AG04450 (cell line): ENCODE measurements at regions not wholly inside any gene's neighbourhood (a gene's known extent, or its start where the extent isn't known, plus 50 kb on each side); places are given as distances from the start of the nearest gene placed in this dataset.

Experiments used
- CTCF ChIA-PET: fragments of 300-600, 350-600 bp; formaldehyde crosslinking; extraction: SDS; loops from one replicate; lab custom pipeline; 2022; ENCODE audit warnings: antibody characterized with exemption, inconsistent platforms; lab: Charles Lee
- POLR2A ChIA-PET: fragments of 350-600 bp; formaldehyde crosslinking; extraction: SDS; loops from one replicate; lab custom pipeline; 2021; ENCODE audit warnings: antibody characterized with exemption, inconsistent platforms; lab: Yijun Ruan, JAX
- DNase-seq: peaks from one replicate; pipeline ENCODE4 v3.0.0-alpha.2; 2011; ENCODE audit warnings: low read depth, low spot score
- H3K27ac ChIP-seq: one replicate; pipeline ENCODE4 v1.5.1; 2012; ENCODE audit warnings: low read depth, low read length, control low read depth
- H3K27me3 ChIP-seq: one replicate; pipeline ENCODE4 v1.6.0; 2012; ENCODE audit warnings: low read length; ENCODE audit not compliant: control insufficient read depth, insufficient read depth
- H3K4me3 ChIP-seq: 2 replicates; pipeline ENCODE4 v1.5.1; 2011; ENCODE audit warnings: mild to moderate bottlenecking, low read depth, low read length, control low read depth
- H3K9me3 ChIP-seq: 2 replicates; pipeline ENCODE4 v1.5.1; 2012; ENCODE audit warnings: low read length; ENCODE audit not compliant: control insufficient read depth, insufficient read depth
- CTCF ChIP-seq: IDR thresholded peaks from 2 replicates; pipeline ENCODE4 v1.5.1; 2011; ENCODE audit warnings: low read depth, low read length, control low read depth, inconsistent platforms

DNA sequence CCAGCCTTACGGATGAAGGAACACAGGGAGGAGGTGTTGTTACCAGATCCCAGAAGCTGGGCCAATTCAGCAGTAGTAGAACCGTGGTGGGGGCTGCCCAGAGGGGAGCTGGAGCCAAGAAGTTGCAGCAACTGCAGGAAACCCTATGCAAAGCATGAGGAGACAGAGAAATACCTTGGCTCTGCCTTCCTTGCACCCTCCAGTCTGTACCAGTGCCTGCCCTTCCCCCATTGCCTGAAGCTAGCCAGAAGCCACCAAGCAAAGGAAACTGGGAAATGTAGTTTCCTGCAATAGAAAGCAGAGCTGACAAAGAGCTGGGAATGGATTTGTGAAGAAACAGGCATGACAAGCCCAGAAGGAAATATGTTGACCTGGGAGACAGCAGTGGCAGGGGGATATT, 108.7 kb upstream of the FUNDC1 start:
- CTCF ChIA-PET: no interaction called here
- Histone ChIP-seq H3K27ac (no peak overlapping the region), H3K4me3 (no peak overlapping the region), H3K27me3 (no peaks in the 10 kb centered on the region), H3K9me3 (no peaks in the 10 kb centered on the region)
- no peak for TF ChIP-seq CTCF
- no peak for DNase-seq
- POLR2A ChIA-PET: no interaction called here

DNA sequence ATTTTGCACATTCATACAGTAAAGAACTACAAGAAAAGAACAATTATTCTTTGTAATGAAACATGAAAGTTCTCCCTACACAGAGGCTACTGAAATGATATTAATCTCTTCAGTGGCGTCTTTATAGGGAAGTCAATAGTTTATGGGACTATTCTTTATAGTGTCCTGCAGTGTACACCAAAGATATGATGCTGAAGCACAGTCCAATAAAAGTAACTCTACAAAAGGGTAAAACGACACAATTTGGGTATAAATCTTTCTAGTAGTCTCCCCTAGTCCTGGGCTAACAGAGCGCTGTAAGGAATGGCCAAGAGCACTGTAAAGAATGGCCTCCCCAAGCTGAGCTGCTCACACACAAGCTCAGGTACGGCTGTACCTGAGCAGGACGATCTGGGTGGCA, 101.1 kb upstream of the FUNDC1 start:
- Histone ChIP-seq H3K27ac (no peak overlapping the region), H3K9me3 (no peaks in the 10 kb centered on the region), H3K27me3 (no peaks in the 10 kb centered on the region), H3K4me3 (no peak overlapping the region)
- no peak for DNase-seq
- POLR2A ChIA-PET: no interaction called here
- CTCF ChIA-PET: no interaction called here
- no peak for TF ChIP-seq CTCF

GRCh38 chrX:44637282-44637681, 94.6 kb upstream of the FUNDC1 start:
- no peak overlapping the region for H3K27ac ChIP-seq
- DNase-seq: no peak
- no peaks in the 10 kb centered on the region for H3K27me3 ChIP-seq
- H3K4me3 ChIP-seq: no peak overlapping the region
- POLR2A ChIA-PET: no interaction called here
- CTCF ChIA-PET: no interaction called here
- no peak for TF ChIP-seq CTCF
- no peaks in the 10 kb centered on the region for H3K9me3 ChIP-seq

GRCh38 chrX:44621078-44621477, 78.4 kb upstream of the FUNDC1 start:
- no peak for DNase-seq
- H3K27ac ChIP-seq: no peak overlapping the region
- TF ChIP-seq CTCF: no peak
- ChIA-PET CTCF (no interaction called here), POLR2A (no interaction called here)
- no peaks in the 10 kb centered on the region for H3K9me3 ChIP-seq
- no peak overlapping the region for H3K4me3 ChIP-seq
- no peaks in the 10 kb centered on the region for H3K27me3 ChIP-seq

GRCh38 chrX:44619039-44619438, 76.4 kb upstream of the FUNDC1 start:
- Histone ChIP-seq H3K4me3 (no peak overlapping the region), H3K9me3 (no peaks in the 10 kb centered on the region), H3K27me3 (no peaks in the 10 kb centered on the region), H3K27ac (no peak overlapping the region)
- ChIA-PET CTCF (no interaction called here), POLR2A (no interaction called here)
- no peak for TF ChIP-seq CTCF
- DNase-seq: no peak
